ENCODE measurements at regions not wholly inside any gene's neighbourhood (a gene's known extent, or its start where the extent isn't known, plus 50 kb on each side); places are given as distances from the start of the nearest gene placed in this dataset.

GRCh38 chr2:234218266-234219045 is 168.0 kb downstream of the SPP2 start:
- TF ChIP-seq CTCF (conservative IDR thresholded peaks at IDR 0.05; ENCODE audit: low read length) (no peak), EZH2phosphoT487 (IDR thresholded peaks at IDR 0.05; ENCODE audit: borderline replicate concordance) (no peak)

Measured in Loucy (cell line).